Naive thymus-derived CD8-positive, alpha-beta T cell (primary cell): ENCODE measurements at regions not wholly inside any gene's neighbourhood (a gene's known extent, or its start where the extent isn't known, plus 50 kb on each side); places are given as distances from the start of the nearest gene placed in this dataset.

ENCODE experiments used
- ATAC-seq, 2 donors: fragments of 150-1000 bp; cut with Tn5 transposase in 1 of 2; sonication (Bioruptor Pico), chemical (Tn5 transposase) in 1 of 2; 1 replicate in 1 of 2; 2 replicates in 1 of 2; pipeline ENCODE4 v1.10.0; 2021; ENCODE audit warnings: mild to moderate bottlenecking in 2 of 2, moderate library complexity in 2 of 2
- POLR2A ChIA-PET: fragments of 350-600 bp; sonication (Branson Sonifier 250); formaldehyde crosslinking; loops from one replicate; lab custom pipeline; 2021; ENCODE audit warnings: antibody characterized with exemption; lab: Charles Lee
- DNase-seq, 10 donors: peaks; one replicate each; pipeline versions ENCODE4 v3.0.0 to v3.0.0-alpha.2; 2020 to 2022
- H3K27ac Mint-ChIP-seq, 10 donors: one replicate each; pipeline ENCODE4 v1.8.0; 2020 to 2022; ENCODE audit warnings: mild to moderate bottlenecking in 10 of 10, mixed read lengths in 10 of 10, moderate library complexity in 4 of 10, inconsistent platforms in 1 of 10
- H3K27me3 Mint-ChIP-seq, 5 donors: one replicate each; pipeline ENCODE4 v1.8.0; 2021 to 2022; ENCODE audit warnings: mixed read lengths in 5 of 5
- H3K36me3 Mint-ChIP-seq, 3 donors: one replicate each; pipeline ENCODE4 v1.8.0; 2020 to 2022; ENCODE audit warnings: mixed read lengths in 3 of 3, mild to moderate bottlenecking in 2 of 3, inconsistent platforms in 1 of 3
- H3K4me1 Mint-ChIP-seq, 4 donors: one replicate each; pipeline ENCODE4 v1.8.0; 2021 to 2022; ENCODE audit warnings: mixed read lengths in 4 of 4
- H3K4me3 Mint-ChIP-seq, 10 donors: one replicate each; pipeline ENCODE4 v1.8.0; 2020 to 2022; ENCODE audit warnings: mild to moderate bottlenecking in 10 of 10, mixed read lengths in 10 of 10, moderate library complexity in 6 of 10, inconsistent platforms in 1 of 10
- H3K9me3 Mint-ChIP-seq, 9 donors: one replicate each; pipeline ENCODE4 v1.8.0; 2020 to 2022; ENCODE audit warnings: mixed read lengths in 9 of 9, mild to moderate bottlenecking in 3 of 9, inconsistent platforms in 1 of 9, moderate library complexity in 1 of 9

DNA sequence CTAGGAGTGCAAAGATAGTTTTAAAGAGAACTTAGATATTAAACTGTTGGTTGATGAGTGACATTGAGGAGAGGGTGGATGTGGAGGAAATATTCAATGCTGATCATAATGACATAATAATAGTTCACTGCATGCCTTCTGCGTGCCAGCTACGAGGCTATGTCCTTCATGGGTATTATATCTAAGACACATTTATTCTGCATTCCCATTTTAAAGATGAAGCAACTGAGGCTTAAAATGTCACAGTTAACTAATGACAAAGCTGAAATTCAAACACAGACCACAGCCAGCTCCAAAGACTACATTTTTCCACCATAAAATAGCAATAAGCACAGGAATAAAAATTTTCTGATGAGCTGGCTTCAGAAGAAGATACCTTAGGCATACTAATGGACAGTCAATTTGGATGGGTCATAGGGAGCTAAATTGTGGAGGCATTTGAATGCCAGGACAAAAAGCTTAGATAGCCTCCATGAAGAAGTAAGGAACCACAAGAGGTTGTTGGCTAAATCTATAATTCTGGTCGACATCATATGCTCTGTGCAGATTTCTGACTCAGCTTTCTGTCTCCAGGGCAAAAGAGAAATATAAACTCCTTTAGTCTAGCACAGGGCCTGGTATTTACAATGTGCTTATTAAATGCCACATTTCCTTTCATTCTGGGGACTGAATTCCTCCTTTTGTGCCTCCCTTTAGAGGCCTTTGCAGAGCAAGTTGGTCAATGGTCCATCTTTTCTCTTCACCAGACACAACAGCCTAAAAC lies 71.2 kb upstream of the NRIP1 start:
- Mint-ChIP-seq H3K4me1 (peaks cover 0 to 4% (median 0%) of the 10 kb centered on the region in 4 donors), H3K27me3 (peaks cover 10 to 19% (median 17%) of the 10 kb centered on the region in 5 donors), H3K9me3 (peaks cover 0 to 2% (median 0%) of the 10 kb centered on the region in 9 donors), H3K27ac (no peak overlapping the region), H3K36me3 (no peaks in the 10 kb centered on the region), H3K4me3 (no peak overlapping the region)
- POLR2A ChIA-PET: no interaction called here
- no peak for DNase-seq
- ATAC-seq: no peak

DNA sequence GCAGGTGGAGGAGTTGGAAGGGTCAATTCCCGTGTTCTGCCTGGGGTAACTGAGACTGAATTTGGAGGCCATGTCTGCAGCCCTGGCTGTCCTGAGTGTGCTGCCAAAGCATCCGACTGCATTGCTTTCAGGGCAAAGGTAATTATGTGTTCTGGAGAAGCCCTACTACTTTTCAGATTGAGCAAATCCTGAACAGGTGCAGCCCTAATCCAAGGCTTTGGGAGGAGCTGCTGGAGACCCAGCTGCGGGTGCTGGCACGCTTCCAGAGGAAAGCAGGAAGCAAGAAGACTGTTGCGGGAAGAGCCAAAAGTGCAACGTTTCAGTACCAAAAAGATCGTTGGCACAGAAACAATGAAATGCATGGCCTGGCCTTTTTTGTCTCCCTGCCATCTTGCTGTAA lies 73.7 kb upstream of the NRIP1 start:
- ATAC-seq (no peak), DNase-seq (no peak)
- POLR2A ChIA-PET: no interaction called here
- H3K27ac Mint-ChIP-seq: no peak overlapping the region
- no peaks in the 10 kb centered on the region for H3K36me3 Mint-ChIP-seq
- no peak overlapping the region for H3K4me3 Mint-ChIP-seq
- peaks cover 0 to 4% (median under 1%) of the 10 kb centered on the region in 4 donors for H3K4me1 Mint-ChIP-seq
- H3K27me3 Mint-ChIP-seq: peaks cover 10 to 19% (median 12%) of the 10 kb centered on the region in 5 donors
- no peaks in the 10 kb centered on the region for H3K9me3 Mint-ChIP-seq

DNA sequence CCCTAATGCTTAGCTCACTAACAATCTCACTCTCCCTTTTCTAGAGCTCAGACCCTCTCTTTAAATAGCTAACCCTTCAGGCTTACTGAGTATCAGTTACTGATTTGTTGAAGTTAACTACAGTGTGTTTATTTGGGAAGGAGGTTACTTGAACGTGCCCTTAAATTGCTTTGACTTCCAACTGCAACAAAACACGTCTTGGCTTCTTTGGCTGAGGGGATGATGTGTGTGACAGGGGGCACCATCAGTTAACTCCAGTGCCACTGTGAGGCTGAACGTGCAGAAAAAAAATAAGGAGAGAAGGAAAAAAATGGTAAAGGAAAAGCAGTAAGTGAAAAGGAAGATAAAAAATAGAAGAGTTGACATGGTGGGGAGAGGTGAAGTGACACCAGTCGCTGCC lies 75.1 kb upstream of the NRIP1 start:
- POLR2A ChIA-PET: no interaction called here
- Mint-ChIP-seq H3K4me3 (no peak overlapping the region), H3K9me3 (no peaks in the 10 kb centered on the region), H3K27ac (no peak overlapping the region), H3K27me3 (peaks cover 10 to 19% (median 12%) of the 10 kb centered on the region in 5 donors), H3K36me3 (no peaks in the 10 kb centered on the region), H3K4me1 (peaks cover 0 to 2% (median 0%) of the 10 kb centered on the region in 4 donors)
- ATAC-seq: no peak
- no peak for DNase-seq

DNA sequence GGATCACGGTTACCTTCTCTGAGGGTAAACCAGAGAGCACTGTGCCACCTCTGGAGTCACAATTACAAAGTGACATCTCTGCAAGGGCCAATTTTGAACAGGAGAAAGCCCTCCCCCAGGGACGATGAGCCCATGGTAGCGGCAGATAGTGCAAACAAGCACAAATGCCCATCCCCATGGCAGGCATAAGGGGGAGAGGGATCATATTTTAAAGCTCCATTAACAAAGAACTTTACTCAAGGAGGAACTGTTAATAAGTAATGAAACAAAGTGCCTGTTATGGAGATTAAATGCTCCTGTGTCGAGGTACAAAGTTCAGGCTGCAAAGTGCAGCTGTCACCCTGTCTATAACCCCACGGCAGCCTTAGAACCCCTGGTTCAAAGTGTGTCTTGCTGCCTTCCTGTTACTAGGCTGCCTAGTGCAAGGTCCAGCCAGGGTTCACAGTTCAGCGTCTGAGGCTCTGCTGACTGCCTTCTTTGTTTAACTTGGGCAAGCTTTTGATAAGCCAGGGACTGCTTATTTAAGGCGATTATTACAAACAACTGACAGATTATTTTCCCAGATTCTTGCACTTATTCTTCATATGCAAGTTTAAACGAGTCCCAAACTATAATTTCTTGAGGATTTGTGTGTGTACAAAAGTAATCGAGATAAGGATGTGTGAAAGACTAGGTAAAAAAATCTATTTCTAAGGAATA lies 75.7 kb upstream of the NRIP1 start:
- no peaks in the 10 kb centered on the region for H3K36me3 Mint-ChIP-seq
- ATAC-seq (no peak), DNase-seq (no peak)
- POLR2A ChIA-PET: no interaction called here
- no peak overlapping the region for H3K27ac Mint-ChIP-seq
- H3K9me3 Mint-ChIP-seq: no peaks in the 10 kb centered on the region
- no peak overlapping the region for H3K4me3 Mint-ChIP-seq
- H3K27me3 Mint-ChIP-seq: peaks cover 10 to 19% (median 12%) of the 10 kb centered on the region in 5 donors
- peaks cover 0 to 2% (median 0%) of the 10 kb centered on the region in 4 donors for H3K4me1 Mint-ChIP-seq

DNA sequence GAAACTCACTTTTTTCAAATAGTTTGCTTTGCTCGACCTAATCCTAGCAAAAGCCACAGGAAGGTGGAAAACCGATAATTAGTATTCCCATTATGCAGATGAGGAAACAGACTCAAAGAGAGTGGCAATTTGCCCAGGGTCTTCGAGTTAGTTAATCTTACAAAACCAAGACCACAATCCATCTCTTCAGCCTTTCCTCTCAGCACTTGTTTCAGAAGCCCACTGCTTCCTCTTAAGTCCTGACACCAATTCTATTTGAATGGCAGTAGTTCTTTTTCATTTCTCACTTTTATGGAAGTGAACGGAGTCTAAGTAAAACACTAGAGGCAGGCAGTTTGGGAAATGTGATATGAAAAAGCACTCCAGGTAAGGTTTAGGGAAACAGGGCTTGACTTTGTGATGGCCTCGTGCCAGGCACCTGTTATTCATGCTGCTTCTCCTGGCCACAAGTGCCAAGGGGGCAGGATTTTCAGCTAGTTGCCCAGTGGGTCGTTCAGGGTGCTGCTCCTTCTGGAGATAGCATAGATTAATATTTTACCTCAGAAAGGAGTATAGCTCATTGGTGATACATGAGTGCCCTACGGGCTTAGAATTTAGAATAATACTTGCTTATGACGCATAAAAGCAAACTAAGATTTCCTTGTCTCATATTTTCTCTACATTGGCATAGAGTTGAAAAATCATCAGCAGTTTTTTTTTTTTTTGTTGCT lies 76.6 kb upstream of the NRIP1 start:
- POLR2A ChIA-PET: no interaction called here
- Mint-ChIP-seq H3K27ac (no peak overlapping the region), H3K36me3 (no peaks in the 10 kb centered on the region), H3K9me3 (no peaks in the 10 kb centered on the region), H3K27me3 (peaks cover 10 to 19% (median 12%) of the 10 kb centered on the region in 5 donors), H3K4me3 (no peak overlapping the region), H3K4me1 (peaks cover 0 to 2% (median 0%) of the 10 kb centered on the region in 4 donors)
- no peak for DNase-seq
- ATAC-seq: no peak

DNA sequence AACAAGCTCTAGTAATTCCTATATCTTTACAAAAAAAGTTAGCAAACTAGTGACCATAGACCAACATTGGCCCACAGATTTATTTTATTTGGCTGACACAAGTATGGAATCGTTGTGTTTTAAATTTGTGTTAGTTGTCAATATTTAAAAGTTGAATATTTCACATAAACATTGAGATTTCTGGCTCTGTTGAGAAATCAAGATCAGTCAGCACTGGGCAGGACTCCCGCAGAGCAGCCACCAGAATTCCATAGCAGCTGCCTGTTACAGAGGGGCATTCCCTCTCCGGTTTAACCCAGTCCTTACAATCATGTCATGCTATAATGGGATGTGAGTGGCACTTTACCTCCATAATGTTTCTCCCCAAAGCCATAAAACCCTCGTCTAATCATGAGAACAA lies 79.2 kb upstream of the NRIP1 start:
- Mint-ChIP-seq H3K4me1 (peaks cover 0 to 2% (median 0%) of the 10 kb centered on the region in 4 donors), H3K27ac (no peak overlapping the region), H3K4me3 (no peak overlapping the region), H3K27me3 (peaks cover 6 to 15% (median 9%) of the 10 kb centered on the region in 5 donors), H3K36me3 (no peaks in the 10 kb centered on the region), H3K9me3 (no peaks in the 10 kb centered on the region)
- DNase-seq: no peak
- POLR2A ChIA-PET: no interaction called here
- no peak for ATAC-seq

DNA sequence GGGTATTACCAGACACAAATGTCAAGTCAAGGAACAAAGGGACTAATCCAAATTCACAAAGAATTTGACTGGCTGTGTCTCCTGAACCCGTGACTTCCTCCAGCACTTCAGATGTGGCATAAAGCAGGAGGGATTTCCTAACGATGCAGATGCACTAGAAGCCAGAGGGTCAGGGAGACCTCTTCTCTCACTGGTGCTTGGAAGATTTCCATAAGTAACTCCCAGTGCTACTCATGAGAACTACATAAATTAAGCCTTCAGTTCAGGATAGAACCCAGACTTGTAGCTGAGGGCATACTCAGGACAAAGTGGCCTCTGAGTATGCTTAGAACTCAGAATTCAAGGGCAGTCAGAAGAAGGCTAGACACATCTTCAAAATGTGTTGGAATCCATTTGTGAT lies 83.6 kb upstream of the NRIP1 start:
- no peak overlapping the region for H3K27ac Mint-ChIP-seq
- peaks cover 0 to 4% (median 0%) of the 10 kb centered on the region in 5 donors for H3K27me3 Mint-ChIP-seq
- H3K4me3 Mint-ChIP-seq: no peak overlapping the region
- H3K36me3 Mint-ChIP-seq: no peaks in the 10 kb centered on the region
- POLR2A ChIA-PET: no interaction called here
- no peak for ATAC-seq
- H3K4me1 Mint-ChIP-seq: peaks cover 0 to 2% (median 0%) of the 10 kb centered on the region in 4 donors
- H3K9me3 Mint-ChIP-seq: no peaks in the 10 kb centered on the region
- DNase-seq: no peak

DNA sequence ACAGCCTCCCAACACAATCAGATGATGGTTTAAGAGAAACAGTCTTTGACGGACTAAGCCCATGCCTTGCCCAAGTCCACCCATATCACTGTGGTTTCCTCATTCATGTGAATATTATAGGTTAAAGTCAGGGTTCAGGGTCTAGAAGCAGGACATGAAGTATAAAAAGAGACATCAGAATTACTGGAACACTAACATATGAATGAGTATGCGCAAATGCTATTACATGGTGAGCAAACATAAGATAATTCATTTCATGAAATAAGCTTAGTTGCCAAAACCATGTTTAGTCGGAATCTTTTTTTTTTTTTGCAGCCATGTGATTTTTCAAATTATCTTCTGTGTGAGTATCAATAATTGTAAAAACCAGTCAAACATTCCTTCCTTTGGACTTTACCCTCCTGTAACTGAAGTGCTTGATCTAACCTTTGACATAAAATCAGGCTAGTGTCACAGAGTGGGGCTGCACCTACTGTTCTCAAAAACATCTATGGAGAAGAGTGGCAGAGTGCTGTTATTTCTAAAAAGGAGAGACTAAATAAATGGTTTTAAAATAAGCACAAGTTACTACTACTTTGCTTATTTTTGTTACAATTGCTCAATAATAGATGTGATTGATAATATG lies 84.9 kb upstream of the NRIP1 start:
- POLR2A ChIA-PET: no interaction called here
- peaks cover 0 to 4% (median 0%) of the 10 kb centered on the region in 5 donors for H3K27me3 Mint-ChIP-seq

DNA sequence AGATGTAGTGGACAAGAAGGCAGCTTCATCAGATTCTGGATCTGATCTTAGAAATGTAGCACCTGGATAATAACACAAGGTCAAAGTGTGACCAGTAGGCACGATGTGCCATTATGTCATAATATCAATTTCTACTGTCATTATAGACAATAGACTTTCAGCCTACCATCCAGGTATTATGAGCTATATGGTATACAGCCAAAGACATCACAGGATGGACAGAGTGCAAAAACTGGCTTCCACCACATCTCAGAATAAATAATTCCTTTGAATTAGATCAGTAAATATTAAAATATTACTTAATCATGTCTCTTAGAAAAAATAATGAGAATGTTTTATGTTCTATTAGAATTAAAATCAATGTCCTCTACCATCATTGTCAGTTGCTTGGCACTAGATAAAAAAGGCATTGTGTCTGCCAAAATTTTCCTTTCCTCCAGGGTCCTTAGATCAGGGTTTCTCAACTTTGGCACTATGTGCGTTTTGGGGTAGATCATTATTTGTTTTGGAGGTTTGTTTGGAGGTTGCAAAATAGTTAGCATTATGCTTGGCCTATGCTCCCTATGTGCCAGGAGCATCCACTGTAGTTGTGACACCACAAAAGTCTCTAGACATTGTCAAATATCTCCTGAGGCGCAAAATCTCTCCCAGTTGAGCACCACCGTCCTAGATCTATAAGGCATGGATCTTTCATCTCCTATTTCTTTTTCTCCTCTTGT lies 86.7 kb upstream of the NRIP1 start:
- no peak for DNase-seq
- H3K4me3 Mint-ChIP-seq: no peak overlapping the region
- peaks cover 0 to 4% (median 0%) of the 10 kb centered on the region in 5 donors for H3K27me3 Mint-ChIP-seq
- H3K9me3 Mint-ChIP-seq: no peaks in the 10 kb centered on the region
- no peak overlapping the region for H3K27ac Mint-ChIP-seq
- POLR2A ChIA-PET: no interaction called here
- peaks cover 0 to 2% (median 0%) of the 10 kb centered on the region in 4 donors for H3K4me1 Mint-ChIP-seq
- ATAC-seq: no peak
- no peaks in the 10 kb centered on the region for H3K36me3 Mint-ChIP-seq

More for the DNA sequence above, 84.9 kb upstream of the NRIP1 start:
- H3K4me3 Mint-ChIP-seq: no peak overlapping the region
- ATAC-seq: no peak
- no peaks in the 10 kb centered on the region for H3K9me3 Mint-ChIP-seq
- no peak overlapping the region for H3K27ac Mint-ChIP-seq
- no peaks in the 10 kb centered on the region for H3K36me3 Mint-ChIP-seq
- peaks cover 0 to 2% (median 0%) of the 10 kb centered on the region in 4 donors for H3K4me1 Mint-ChIP-seq
- no peak for DNase-seq

DNA sequence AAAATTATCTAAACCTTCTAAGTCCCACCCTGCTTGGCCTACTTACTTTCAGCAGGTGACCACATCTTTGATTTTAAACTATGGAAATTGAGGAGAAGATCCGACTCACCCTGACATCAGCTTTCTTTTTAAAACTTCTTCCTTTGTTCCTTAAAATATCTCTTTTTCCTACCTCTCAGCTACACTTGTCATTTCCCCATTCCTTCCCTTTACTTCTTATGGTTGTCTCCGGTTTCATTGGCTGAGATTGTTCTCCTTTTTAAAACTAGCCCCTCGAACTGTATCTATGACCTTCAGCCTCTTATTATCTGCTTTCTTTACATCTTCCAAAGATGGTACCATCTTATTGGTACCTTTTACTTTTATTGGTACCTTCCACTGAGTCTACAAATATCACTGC lies 87.8 kb upstream of the NRIP1 start:
- Mint-ChIP-seq H3K36me3 (no peaks in the 10 kb centered on the region), H3K9me3 (peaks cover 0 to 10% (median 0%) of the 10 kb centered on the region in 9 donors), H3K27me3 (peaks cover 0 to 7% (median 0%) of the 10 kb centered on the region in 5 donors), H3K4me1 (peaks cover 0 to 2% (median 0%) of the 10 kb centered on the region in 4 donors), H3K4me3 (no peak overlapping the region), H3K27ac (no peak overlapping the region)
- DNase-seq (no peak), ATAC-seq (no peak)
- POLR2A ChIA-PET: no interaction called here

DNA sequence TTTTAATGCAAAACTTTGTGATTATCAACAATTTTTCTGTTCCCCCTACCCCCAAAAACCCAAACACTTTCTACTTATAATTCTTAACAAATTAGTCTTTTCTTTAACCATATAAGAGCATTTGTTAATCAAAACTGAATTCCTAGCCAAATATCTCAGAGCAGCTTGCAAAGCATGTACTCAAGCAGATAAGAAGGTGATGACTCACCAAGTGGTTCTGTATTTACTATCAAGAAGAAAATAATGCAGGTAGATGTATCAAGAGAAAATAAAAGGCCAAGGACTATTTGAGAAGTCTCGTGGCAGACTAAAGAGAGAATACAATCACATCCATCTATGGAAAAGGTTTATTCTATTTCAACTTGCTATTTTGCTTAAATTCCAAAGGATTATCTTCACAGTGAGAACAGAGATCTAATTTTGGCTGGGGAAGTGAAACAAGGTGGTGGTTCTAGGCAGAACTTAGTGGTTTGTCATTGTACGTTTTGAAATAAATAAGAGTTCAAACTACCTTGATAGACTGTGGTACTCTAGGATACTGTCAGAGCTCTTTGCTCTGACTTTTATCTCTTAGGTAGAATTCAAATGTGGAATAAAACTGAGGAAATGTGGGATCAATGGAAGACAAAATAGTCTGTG lies 94.7 kb upstream of the NRIP1 start:
- H3K4me1 Mint-ChIP-seq: peaks cover 3 to 6% (median 4%) of the 10 kb centered on the region in 4 donors
- H3K27me3 Mint-ChIP-seq: peaks cover 0 to 11% (median 3%) of the 10 kb centered on the region in 5 donors
- DNase-seq (no peak), ATAC-seq (no peak)
- no peaks in the 10 kb centered on the region for H3K36me3 Mint-ChIP-seq
- POLR2A ChIA-PET: no interaction called here
- peaks cover 0 to 15% (median 0%) of the 10 kb centered on the region in 9 donors for H3K9me3 Mint-ChIP-seq
- no peak overlapping the region for H3K4me3 Mint-ChIP-seq
- H3K27ac Mint-ChIP-seq: no peak overlapping the region

DNA sequence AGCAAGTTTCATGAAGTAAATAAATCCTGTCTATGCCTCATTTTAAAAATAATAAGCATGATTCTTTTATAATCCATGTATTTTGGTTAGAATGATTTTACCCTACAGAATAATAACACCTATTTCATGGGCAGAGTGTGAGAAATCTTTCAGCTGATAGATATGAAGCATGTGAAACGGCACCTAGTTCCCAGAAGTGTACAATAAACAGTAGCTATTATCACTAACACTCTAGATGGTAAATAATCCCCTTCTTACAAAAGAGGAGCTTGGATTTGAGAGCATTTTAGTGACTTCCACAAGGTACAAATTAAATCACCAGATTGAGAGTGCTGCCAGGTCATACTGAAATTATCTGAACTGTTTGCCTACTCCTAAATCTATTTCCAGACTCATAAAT lies 95.3 kb upstream of the NRIP1 start:
- no peak for DNase-seq
- POLR2A ChIA-PET: no interaction called here
- Mint-ChIP-seq H3K4me3 (no peak overlapping the region), H3K27ac (no peak overlapping the region), H3K9me3 (peaks cover 0 to 15% (median 0%) of the 10 kb centered on the region in 9 donors), H3K4me1 (peaks cover 5 to 10% (median 8%) of the 10 kb centered on the region in 4 donors), H3K27me3 (peaks cover 0 to 12% (median 3%) of the 10 kb centered on the region in 5 donors), H3K36me3 (no peaks in the 10 kb centered on the region)
- ATAC-seq: no peak
